Mesendoderm (in vitro differentiated cells): ENCODE measurements at regions not wholly inside any gene's neighbourhood (a gene's known extent, or its start where the extent isn't known, plus 50 kb on each side); places are given as distances from the start of the nearest gene placed in this dataset.

Source experiments
- DNase-seq: peaks from one replicate; pipeline ENCODE4 v3.0.0; 2013
- H2AK5ac ChIP-seq: 2 replicates; pipeline ENCODE4 v1.6.1; 2013; ENCODE audit warnings: low read length, inconsistent platforms
- H2BK120ac ChIP-seq: 2 replicates; pipeline ENCODE4 v1.6.1; 2013; ENCODE audit warnings: low read depth, mild to moderate bottlenecking, low read length, moderate library complexity, mixed read lengths
- H2BK15ac ChIP-seq: replicated peaks from 2 replicates; pipeline ENCODE4 v1.6.1; 2013; ENCODE audit warnings: low read depth, mild to moderate bottlenecking, moderate library complexity
- H2BK5ac ChIP-seq: 2 replicates; pipeline ENCODE4 v1.6.1; 2013; ENCODE audit warnings: low read length, inconsistent platforms
- H3K18ac ChIP-seq: 2 replicates; pipeline ENCODE4 v1.6.1; 2013; ENCODE audit warnings: mild to moderate bottlenecking, low read length, mixed read lengths
- H3K23ac ChIP-seq: one replicate; pipeline ENCODE4 v1.6.1; 2013; ENCODE audit warnings: low read length
- H3K27ac ChIP-seq: 2 replicates; pipeline ENCODE4 v1.5.1; 2013; ENCODE audit warnings: low read depth, mild to moderate bottlenecking, inconsistent platforms, low read length, moderate library complexity
- H3K27me3 ChIP-seq: 2 replicates; pipeline ENCODE4 v1.6.1; 2013; ENCODE audit warnings: low read length, control low read depth, mild to moderate bottlenecking, inconsistent platforms; ENCODE audit not compliant: insufficient read depth, poor library complexity
- H3K36me3 ChIP-seq: 2 replicates; pipeline ENCODE4 v1.6.1; 2013; ENCODE audit warnings: low read length, inconsistent platforms; ENCODE audit not compliant: control insufficient read depth, insufficient read depth
- H3K4ac ChIP-seq: one replicate; pipeline ENCODE4 v1.6.1; 2013; ENCODE audit warnings: low read depth, mild to moderate bottlenecking, low read length, moderate library complexity
- H3K4me1 ChIP-seq: 2 replicates; pipeline ENCODE4 v1.6.1; 2013; ENCODE audit warnings: low read depth, low read length, inconsistent platforms; ENCODE audit not compliant: control insufficient read depth
- H3K4me2 ChIP-seq: 2 replicates; pipeline ENCODE4 v1.6.1; 2013; ENCODE audit warnings: low read length
- H3K4me3 ChIP-seq: 2 replicates; pipeline ENCODE4 v1.5.1; 2013; ENCODE audit warnings: mild to moderate bottlenecking, low read length
- H3K56ac ChIP-seq: one replicate; pipeline ENCODE4 v1.6.1; 2013; ENCODE audit warnings: low read length
- H3K79me1 ChIP-seq: 2 replicates; pipeline ENCODE4 v1.6.1; 2013; ENCODE audit warnings: low read length, inconsistent platforms
- H3K79me2 ChIP-seq: 2 replicates; pipeline ENCODE4 v1.6.1; 2013; ENCODE audit warnings: mild to moderate bottlenecking, low read length; ENCODE audit not compliant: control insufficient read depth, insufficient read depth
- H3K9ac ChIP-seq: 2 replicates; pipeline ENCODE4 v1.6.1; 2013; ENCODE audit warnings: low read length, inconsistent platforms
- H4K5ac ChIP-seq: one replicate; pipeline ENCODE4 v1.6.1; 2013; ENCODE audit warnings: low read length
- H4K8ac ChIP-seq: one replicate; pipeline ENCODE4 v1.6.1; 2013; ENCODE audit warnings: low read depth, mild to moderate bottlenecking, control low read depth, low read length, moderate library complexity
- WGBS: extraction: QIAGEN DNeasy Blood & Tissue Kit; methylation state at CpG from one replicate; pipeline ENCODE4 v1.1.7; 2013; ENCODE audit warnings: low lambda C conversion rate, missing lambda C conversion rate; ENCODE audit not compliant: insufficient coverage; ENCODE audit errors: extremely low coverage; 5-methylcytosine and 5-hydroxymethylcytosine counted together

DNA sequence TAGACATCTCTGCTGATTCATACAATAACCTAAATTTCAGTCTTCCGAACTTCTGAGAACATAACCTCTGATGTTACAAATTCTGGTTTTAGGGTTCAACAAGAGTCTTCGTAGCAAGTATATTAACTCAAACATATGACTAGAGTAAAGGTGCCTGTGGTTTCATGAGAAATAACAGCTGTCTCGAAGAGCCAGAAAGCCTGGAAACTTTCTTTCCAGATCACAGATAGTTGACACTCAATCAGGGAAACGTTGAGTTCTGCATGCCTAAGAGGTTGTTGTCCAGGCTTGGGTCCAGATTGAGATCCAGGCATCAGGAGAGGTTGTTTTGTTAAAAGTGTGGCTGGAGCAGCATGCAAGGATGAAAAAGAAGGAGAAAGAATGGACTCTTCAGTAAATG, 790.1 kb upstream of the AMELY start:
- WGBS: no CpG with 5 or more reads among the region's 4 CpGs
- no peak overlapping the region for H3K4ac ChIP-seq
- H3K4me2 ChIP-seq: no peak overlapping the region
- H3K79me1 ChIP-seq: no peaks in the 10 kb centered on the region
- H3K36me3 ChIP-seq: no peaks in the 10 kb centered on the region
- H3K23ac ChIP-seq: no peak overlapping the region
- H3K9ac ChIP-seq: no peak overlapping the region
- H2BK120ac ChIP-seq: no peak overlapping the region
- no peaks in the 10 kb centered on the region for H3K4me1 ChIP-seq
- no peak overlapping the region for H3K27ac ChIP-seq
- no peak overlapping the region for H3K18ac ChIP-seq
- H3K56ac ChIP-seq: no peak overlapping the region
- no peaks in the 10 kb centered on the region for H3K79me2 ChIP-seq
- H2BK5ac ChIP-seq: no peak overlapping the region
- no peak overlapping the region for H4K5ac ChIP-seq
- no peak overlapping the region for H4K8ac ChIP-seq
- H3K27me3 ChIP-seq: no peaks in the 10 kb centered on the region
- H2AK5ac ChIP-seq: no peak overlapping the region
- no peak overlapping the region for H3K4me3 ChIP-seq
- DNase-seq: no peak
- no peak overlapping the region for H2BK15ac ChIP-seq

DNA sequence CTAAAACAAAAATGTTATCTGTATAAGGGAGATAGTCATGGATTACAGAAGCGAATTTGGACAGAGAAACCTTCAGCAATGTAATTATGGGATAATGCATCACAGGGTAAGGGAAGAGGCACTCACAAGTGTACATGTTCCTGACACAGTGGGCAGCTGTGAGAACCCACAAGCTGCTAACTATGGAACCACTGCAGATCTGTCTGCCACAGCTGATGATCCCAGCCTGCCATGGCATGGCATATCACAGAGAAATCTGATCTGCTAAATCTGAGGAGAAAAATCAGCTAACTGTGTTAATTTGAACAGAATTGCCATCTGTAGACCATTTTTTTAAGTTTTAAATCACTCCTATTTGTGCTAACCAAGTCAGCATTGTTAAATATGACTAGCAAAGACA, 786.0 kb upstream of the AMELY start:
- no peak overlapping the region for H3K4ac ChIP-seq
- no peak overlapping the region for H3K27ac ChIP-seq
- no peak overlapping the region for H3K4me2 ChIP-seq
- no peak overlapping the region for H2AK5ac ChIP-seq
- no peaks in the 10 kb centered on the region for H3K79me1 ChIP-seq
- H2BK120ac ChIP-seq: no peak overlapping the region
- H3K23ac ChIP-seq: no peak overlapping the region
- no peaks in the 10 kb centered on the region for H3K4me1 ChIP-seq
- H3K79me2 ChIP-seq: no peaks in the 10 kb centered on the region
- no peak overlapping the region for H3K18ac ChIP-seq
- no peak overlapping the region for H4K8ac ChIP-seq
- no peaks in the 10 kb centered on the region for H3K36me3 ChIP-seq
- no CpG with 5 or more reads among the region's 1 CpG for WGBS
- no peaks in the 10 kb centered on the region for H3K27me3 ChIP-seq
- H3K4me3 ChIP-seq: no peak overlapping the region
- no peak overlapping the region for H2BK5ac ChIP-seq
- no peak overlapping the region for H2BK15ac ChIP-seq
- no peak for DNase-seq
- H4K5ac ChIP-seq: no peak overlapping the region
- H3K9ac ChIP-seq: no peak overlapping the region
- H3K56ac ChIP-seq: no peak overlapping the region

DNA sequence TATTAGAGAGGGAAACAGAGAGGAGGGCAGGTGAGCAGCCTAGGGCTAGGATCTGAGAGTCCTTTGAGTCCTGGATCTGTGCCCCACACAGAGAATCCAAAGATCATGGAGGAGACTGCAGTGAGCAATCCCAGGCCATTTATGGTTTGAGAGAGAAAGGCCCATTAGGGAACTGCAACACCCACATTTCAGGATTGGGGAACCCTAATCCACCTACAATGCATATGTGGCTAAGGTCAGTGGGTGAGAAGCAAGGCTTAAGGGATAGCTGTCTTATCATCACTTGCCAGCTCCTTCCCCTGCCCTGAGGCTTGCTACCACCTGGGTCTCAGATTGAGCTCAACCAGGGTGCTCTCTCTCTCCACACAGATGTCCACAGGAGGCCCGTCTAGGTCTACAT, 781.1 kb upstream of the AMELY start:
- H3K4me2 ChIP-seq: no peak overlapping the region
- no peak overlapping the region for H3K4ac ChIP-seq
- H3K18ac ChIP-seq: no peak overlapping the region
- H4K5ac ChIP-seq: no peak overlapping the region
- H3K79me2 ChIP-seq: no peaks in the 10 kb centered on the region
- H3K27me3 ChIP-seq: no peaks in the 10 kb centered on the region
- no peak overlapping the region for H2BK5ac ChIP-seq
- no peak overlapping the region for H3K9ac ChIP-seq
- no peak overlapping the region for H2BK120ac ChIP-seq
- no peak overlapping the region for H3K56ac ChIP-seq
- H3K4me3 ChIP-seq: no peak overlapping the region
- no peak overlapping the region for H3K23ac ChIP-seq
- no CpG with 5 or more reads among the region's 1 CpG for WGBS
- no peaks in the 10 kb centered on the region for H3K79me1 ChIP-seq
- no peaks in the 10 kb centered on the region for H3K4me1 ChIP-seq
- no peak overlapping the region for H2AK5ac ChIP-seq
- no peak overlapping the region for H4K8ac ChIP-seq
- H3K36me3 ChIP-seq: no peaks in the 10 kb centered on the region
- no peak overlapping the region for H2BK15ac ChIP-seq
- no peak for DNase-seq
- H3K27ac ChIP-seq: no peak overlapping the region

DNA sequence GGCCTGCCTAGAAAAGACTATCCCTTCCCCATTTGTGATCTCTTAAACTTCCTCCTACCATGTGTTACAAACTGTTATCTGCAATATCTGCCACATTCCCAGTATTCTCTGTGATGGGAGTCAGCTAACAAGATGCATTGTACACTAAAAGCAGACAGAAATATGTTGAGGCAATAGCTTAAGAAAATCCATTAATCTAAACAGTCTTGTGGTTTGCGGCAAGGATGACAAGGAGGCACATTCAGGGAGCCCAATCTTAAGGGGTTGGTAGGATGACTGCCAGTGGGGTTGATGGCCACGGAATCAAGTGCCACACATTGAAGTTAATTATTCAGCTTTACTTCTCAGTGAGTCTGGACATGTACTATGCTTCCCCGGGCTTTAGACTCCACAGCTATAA, 775.5 kb upstream of the AMELY start:
- Histone ChIP-seq H4K5ac (no peak overlapping the region), H3K79me2 (no peaks in the 10 kb centered on the region), H2AK5ac (no peak overlapping the region), H3K9ac (no peak overlapping the region), H3K36me3 (no peaks in the 10 kb centered on the region), H3K27ac (no peak overlapping the region), H3K79me1 (no peaks in the 10 kb centered on the region), H3K4me3 (no peak overlapping the region), H4K8ac (no peak overlapping the region), H3K56ac (no peak overlapping the region), H3K4me1 (no peaks in the 10 kb centered on the region), H2BK5ac (no peak overlapping the region), H3K4ac (no peak overlapping the region), H2BK120ac (no peak overlapping the region), H3K27me3 (no peaks in the 10 kb centered on the region), H3K18ac (no peak overlapping the region), H2BK15ac (no peak overlapping the region), H3K4me2 (no peak overlapping the region), H3K23ac (no peak overlapping the region)
- no peak for DNase-seq
- no CpG with 5 or more reads among the region's 3 CpGs for WGBS

DNA sequence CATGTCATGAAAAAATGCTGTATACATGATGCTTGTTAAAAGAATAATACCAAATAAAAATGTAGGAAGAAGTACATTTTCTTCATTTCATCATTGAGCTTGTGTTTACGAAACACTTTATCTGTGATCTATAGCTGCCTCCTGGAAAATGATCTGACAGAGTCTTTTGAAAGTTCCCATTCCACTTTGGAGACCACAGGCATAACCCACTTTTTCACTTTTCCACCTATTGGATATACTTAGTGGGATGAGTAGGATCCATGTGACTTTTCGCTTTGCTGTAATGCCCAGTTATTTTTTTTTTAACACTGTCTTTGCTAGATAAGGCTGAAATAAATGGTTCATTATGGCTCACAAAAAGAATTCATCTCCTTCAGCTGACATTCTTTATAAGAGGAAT, 773.0 kb upstream of the AMELY start:
- no peak for DNase-seq
- Histone ChIP-seq H4K8ac (no peak overlapping the region), H3K79me2 (no peaks in the 10 kb centered on the region), H2BK15ac (no peak overlapping the region), H3K18ac (no peak overlapping the region), H3K4me2 (no peak overlapping the region), H3K27ac (no peak overlapping the region), H3K4me3 (no peak overlapping the region), H4K5ac (no peak overlapping the region), H2BK5ac (no peak overlapping the region), H2BK120ac (no peak overlapping the region), H3K27me3 (no peaks in the 10 kb centered on the region), H3K23ac (no peak overlapping the region), H3K36me3 (no peaks in the 10 kb centered on the region), H2AK5ac (no peak overlapping the region), H3K4ac (no peak overlapping the region), H3K4me1 (no peaks in the 10 kb centered on the region), H3K9ac (no peak overlapping the region), H3K56ac (no peak overlapping the region), H3K79me1 (no peaks in the 10 kb centered on the region)
- no CpG with 5 or more reads among the region's 2 CpGs for WGBS

DNA sequence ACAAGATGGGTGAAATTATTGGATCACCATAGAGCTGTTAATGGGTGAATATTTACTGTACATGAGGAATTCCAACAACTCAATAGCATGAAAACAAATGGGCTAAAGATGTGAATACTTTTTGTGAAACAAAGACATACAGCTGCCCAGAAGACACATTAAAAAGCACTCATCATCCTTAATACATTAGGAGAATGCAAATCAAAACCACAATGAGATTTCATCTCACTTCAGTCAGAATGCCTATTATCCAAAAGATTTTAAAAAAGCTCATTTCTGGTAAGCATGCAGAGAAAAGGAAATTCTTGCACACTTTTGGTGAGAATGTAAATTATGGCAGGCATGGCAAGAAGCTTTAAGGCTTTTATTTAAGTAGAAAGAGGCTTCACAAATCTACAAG, 770.8 kb upstream of the AMELY start:
- Histone ChIP-seq H3K4me3 (no peak overlapping the region), H3K4me1 (no peaks in the 10 kb centered on the region)

More for the DNA sequence above, 770.8 kb upstream of the AMELY start:
- no peak overlapping the region for H2BK5ac ChIP-seq
- DNase-seq: no peak
- H2BK120ac ChIP-seq: no peak overlapping the region
- H3K18ac ChIP-seq: no peak overlapping the region
- no peak overlapping the region for H3K56ac ChIP-seq
- H4K5ac ChIP-seq: no peak overlapping the region
- H3K4me2 ChIP-seq: no peak overlapping the region
- no peaks in the 10 kb centered on the region for H3K79me2 ChIP-seq
- H2BK15ac ChIP-seq: no peak overlapping the region
- H3K27me3 ChIP-seq: no peaks in the 10 kb centered on the region
- no peak overlapping the region for H4K8ac ChIP-seq
- no peak overlapping the region for H3K4ac ChIP-seq
- no peaks in the 10 kb centered on the region for H3K36me3 ChIP-seq
- H3K9ac ChIP-seq: no peak overlapping the region
- no peaks in the 10 kb centered on the region for H3K79me1 ChIP-seq
- H2AK5ac ChIP-seq: no peak overlapping the region
- no peak overlapping the region for H3K23ac ChIP-seq
- H3K27ac ChIP-seq: no peak overlapping the region
